Panc1 (cell line): ENCODE measurements at regions not wholly inside any gene's neighbourhood (a gene's known extent, or its start where the extent isn't known, plus 50 kb on each side); places are given as distances from the start of the nearest gene placed in this dataset.

Experiments used
- ATAC-seq: fragments of 200-7000 bp; cut with Tn5 transposase; 2 replicates; pipeline ENCODE4 v1.9.1; 2020; ENCODE audit warnings: mild to moderate bottlenecking, moderate library complexity
- BruUV-seq: library from RNA; stranded (reverse); fragments of 400-500 nt; replicated peaks from 2 replicates; lab custom pipeline; 2021; lab: Mats Ljungman, UMichigan
- CTCF ChIA-PET: fragments of 300-600 bp; sonication (Branson Sonifier 250); formaldehyde crosslinking; loops from one replicate; lab custom pipeline; 2022; ENCODE audit warnings: antibody characterized with exemption; lab: Charles Lee
- POLR2A ChIA-PET: fragments of 300-600 bp; sonication (Branson Sonifier 250); formaldehyde crosslinking; loops from one replicate; lab custom pipeline; 2022; ENCODE audit warnings: antibody characterized with exemption; lab: Charles Lee
- DNase-seq: peaks from one replicate; pipeline ENCODE4 v3.0.0-alpha.2; 2010; ENCODE audit warnings: low read depth, low spot score
- H3K27ac ChIP-seq: 2 replicates; pipeline ENCODE4 v1.5.1; 2011; ENCODE audit warnings: mild to moderate bottlenecking, low read length, inconsistent platforms
- H3K27me3 ChIP-seq: fragments of 200-500 bp; sonication (Bioruptor generic); 2 replicates; pipeline ENCODE4 v1.6.0; 2014; ENCODE audit warnings: low read length, inconsistent platforms; ENCODE audit not compliant: control insufficient read depth, insufficient read depth
- H3K36me3 ChIP-seq: fragments of 200-500 bp; sonication (Bioruptor generic); 2 replicates; pipeline ENCODE4 v1.5.1; 2014; ENCODE audit warnings: inconsistent platforms, mild to moderate bottlenecking, low read length, moderate library complexity; ENCODE audit not compliant: control insufficient read depth, insufficient read depth
- H3K4me1 ChIP-seq: 2 replicates; pipeline ENCODE4 v1.5.1; 2011; ENCODE audit warnings: inconsistent platforms, mild to moderate bottlenecking, low read length, moderate library complexity; ENCODE audit not compliant: control insufficient read depth, insufficient read depth
- H3K4me3 ChIP-seq, 2 experiments: 2 replicates each; pipeline ENCODE4 v1.5.1; 2011 to 2012; ENCODE audit warnings: low read depth in 2 of 2, low read length in 2 of 2, mild to moderate bottlenecking in 2 of 2, inconsistent platforms in 1 of 2, moderate library complexity in 1 of 2
- H3K9me3 ChIP-seq: fragments of 200-500 bp; sonication (Bioruptor generic); 2 replicates; pipeline ENCODE4 v1.5.1; 2014; ENCODE audit warnings: low read depth, mild to moderate bottlenecking, inconsistent platforms, low read length, moderate library complexity; ENCODE audit not compliant: control insufficient read depth, insufficient read depth
- POLR2AphosphoS5 ChIP-seq: IDR thresholded peaks from 2 replicates; pipeline ENCODE4 v1.6.1; 2012; ENCODE audit warnings: mild to moderate bottlenecking, low read depth, low read length, moderate library complexity
- SIN3A ChIP-seq: IDR thresholded peaks from 2 replicates; pipeline ENCODE4 v1.6.1; 2012; ENCODE audit warnings: low read depth, mild to moderate bottlenecking, low read length, moderate library complexity, borderline replicate concordance; ENCODE audit not compliant: insufficient read depth
- TCF7L2 ChIP-seq: IDR thresholded peaks from 2 replicates; pipeline ENCODE4 v1.6.1; 2011; ENCODE audit warnings: mild to moderate bottlenecking, low read depth, low read length, inconsistent platforms
- in situ Hi-C: cut with HindIII; loops from 2 replicates; pipeline ENCODE4 v1.10.0; 2016; ENCODE audit warnings: low sequenced_read_pairs, low pct_unique_long_range_greater_than_20kb
- intact Hi-C: fragments of 100-400 bp; cut with micrococcal nuclease; formaldehyde crosslinking; loops from one replicate; pipeline ENCODE4 v1.10.0; 2022; ENCODE audit not compliant: unreplicated experiment
- TF ChIP-seq, protein P1 (sequence below): fragments of 450-650 bp; IDR thresholded peaks from 2 replicates; pipeline ENCODE4 v1.5.1; 2017; ENCODE audit warnings: mild to moderate bottlenecking
- TF ChIP-seq, protein P2 (sequence below), 2 experiments: IDR thresholded peaks; 2 replicates each; pipeline ENCODE4 v1.6.1; 2011 to 2012; ENCODE audit warnings: low read depth in 2 of 2, control low read depth in 1 of 2, low read length in 1 of 2, mild to moderate bottlenecking in 1 of 2, moderate library complexity in 1 of 2; ENCODE audit not compliant: insufficient read depth in 1 of 2

DNA sequence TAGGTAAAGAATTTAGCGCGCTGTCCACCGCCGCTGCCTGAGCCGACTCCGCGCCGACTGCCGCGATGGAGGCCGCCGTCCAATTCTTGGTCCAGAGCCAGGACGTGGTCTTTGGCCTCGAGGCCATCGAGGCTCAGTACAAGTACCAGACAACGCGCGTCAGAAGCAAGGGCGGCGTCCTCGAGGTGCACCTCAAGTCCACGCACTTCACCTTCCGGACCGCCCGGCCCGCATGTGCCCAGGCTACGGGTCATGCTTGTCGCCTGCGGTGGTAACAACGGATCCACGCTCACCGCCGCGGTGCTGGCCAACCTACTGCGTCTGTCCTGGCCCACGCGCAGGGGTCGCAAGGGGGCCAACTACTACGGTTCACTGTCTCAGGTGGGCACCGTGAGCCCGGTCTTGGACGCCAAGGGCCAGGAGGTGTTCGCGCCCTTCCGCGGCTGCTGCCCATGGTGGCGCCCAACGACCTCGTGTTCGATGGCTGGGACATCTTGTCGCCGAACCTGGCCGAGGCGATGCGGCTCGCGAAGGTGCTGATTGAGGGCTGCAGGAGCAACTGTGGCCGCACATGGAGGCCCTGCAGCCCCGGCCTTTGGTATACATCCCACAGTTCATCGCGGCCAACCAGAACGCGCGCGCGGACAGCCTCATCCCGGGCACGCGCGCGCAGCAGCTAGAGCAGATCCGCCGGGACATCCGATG lies 128.0 kb downstream of the ANAPC4 start:
- Histone ChIP-seq H3K36me3 (no peaks in the 10 kb centered on the region), H3K27me3 (no peaks in the 10 kb centered on the region), H3K4me1 (no peaks in the 10 kb centered on the region), H3K27ac (no peak overlapping the region), H3K4me3 (no peak overlapping the region), H3K9me3 (no peaks in the 10 kb centered on the region)
- ATAC-seq (no peak), DNase-seq (no peak)
- in situ Hi-C loops (no loop called here), intact Hi-C loops (no loop called here)
- TF ChIP-seq, protein P1, sequence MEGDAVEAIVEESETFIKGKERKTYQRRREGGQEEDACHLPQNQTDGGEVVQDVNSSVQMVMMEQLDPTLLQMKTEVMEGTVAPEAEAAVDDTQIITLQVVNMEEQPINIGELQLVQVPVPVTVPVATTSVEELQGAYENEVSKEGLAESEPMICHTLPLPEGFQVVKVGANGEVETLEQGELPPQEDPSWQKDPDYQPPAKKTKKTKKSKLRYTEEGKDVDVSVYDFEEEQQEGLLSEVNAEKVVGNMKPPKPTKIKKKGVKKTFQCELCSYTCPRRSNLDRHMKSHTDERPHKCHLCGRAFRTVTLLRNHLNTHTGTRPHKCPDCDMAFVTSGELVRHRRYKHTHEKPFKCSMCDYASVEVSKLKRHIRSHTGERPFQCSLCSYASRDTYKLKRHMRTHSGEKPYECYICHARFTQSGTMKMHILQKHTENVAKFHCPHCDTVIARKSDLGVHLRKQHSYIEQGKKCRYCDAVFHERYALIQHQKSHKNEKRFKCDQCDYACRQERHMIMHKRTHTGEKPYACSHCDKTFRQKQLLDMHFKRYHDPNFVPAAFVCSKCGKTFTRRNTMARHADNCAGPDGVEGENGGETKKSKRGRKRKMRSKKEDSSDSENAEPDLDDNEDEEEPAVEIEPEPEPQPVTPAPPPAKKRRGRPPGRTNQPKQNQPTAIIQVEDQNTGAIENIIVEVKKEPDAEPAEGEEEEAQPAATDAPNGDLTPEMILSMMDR = no peak
- TF ChIP-seq SIN3A (no peak), POLR2AphosphoS5 (no peak), TCF7L2 (no peak)
- TF ChIP-seq, protein P2, sequence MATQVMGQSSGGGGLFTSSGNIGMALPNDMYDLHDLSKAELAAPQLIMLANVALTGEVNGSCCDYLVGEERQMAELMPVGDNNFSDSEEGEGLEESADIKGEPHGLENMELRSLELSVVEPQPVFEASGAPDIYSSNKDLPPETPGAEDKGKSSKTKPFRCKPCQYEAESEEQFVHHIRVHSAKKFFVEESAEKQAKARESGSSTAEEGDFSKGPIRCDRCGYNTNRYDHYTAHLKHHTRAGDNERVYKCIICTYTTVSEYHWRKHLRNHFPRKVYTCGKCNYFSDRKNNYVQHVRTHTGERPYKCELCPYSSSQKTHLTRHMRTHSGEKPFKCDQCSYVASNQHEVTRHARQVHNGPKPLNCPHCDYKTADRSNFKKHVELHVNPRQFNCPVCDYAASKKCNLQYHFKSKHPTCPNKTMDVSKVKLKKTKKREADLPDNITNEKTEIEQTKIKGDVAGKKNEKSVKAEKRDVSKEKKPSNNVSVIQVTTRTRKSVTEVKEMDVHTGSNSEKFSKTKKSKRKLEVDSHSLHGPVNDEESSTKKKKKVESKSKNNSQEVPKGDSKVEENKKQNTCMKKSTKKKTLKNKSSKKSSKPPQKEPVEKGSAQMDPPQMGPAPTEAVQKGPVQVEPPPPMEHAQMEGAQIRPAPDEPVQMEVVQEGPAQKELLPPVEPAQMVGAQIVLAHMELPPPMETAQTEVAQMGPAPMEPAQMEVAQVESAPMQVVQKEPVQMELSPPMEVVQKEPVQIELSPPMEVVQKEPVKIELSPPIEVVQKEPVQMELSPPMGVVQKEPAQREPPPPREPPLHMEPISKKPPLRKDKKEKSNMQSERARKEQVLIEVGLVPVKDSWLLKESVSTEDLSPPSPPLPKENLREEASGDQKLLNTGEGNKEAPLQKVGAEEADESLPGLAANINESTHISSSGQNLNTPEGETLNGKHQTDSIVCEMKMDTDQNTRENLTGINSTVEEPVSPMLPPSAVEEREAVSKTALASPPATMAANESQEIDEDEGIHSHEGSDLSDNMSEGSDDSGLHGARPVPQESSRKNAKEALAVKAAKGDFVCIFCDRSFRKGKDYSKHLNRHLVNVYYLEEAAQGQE (IDR thresholded peaks at IDR 0.05; ENCODE audit: insufficient read depth in 1 of 2, low read depth in 2 of 2, low read length in 1 of 2) = no peak
- no TSS peak for BruUV-seq
- POLR2A ChIA-PET = no interaction called here
- CTCF ChIA-PET = no interaction called here

DNA sequence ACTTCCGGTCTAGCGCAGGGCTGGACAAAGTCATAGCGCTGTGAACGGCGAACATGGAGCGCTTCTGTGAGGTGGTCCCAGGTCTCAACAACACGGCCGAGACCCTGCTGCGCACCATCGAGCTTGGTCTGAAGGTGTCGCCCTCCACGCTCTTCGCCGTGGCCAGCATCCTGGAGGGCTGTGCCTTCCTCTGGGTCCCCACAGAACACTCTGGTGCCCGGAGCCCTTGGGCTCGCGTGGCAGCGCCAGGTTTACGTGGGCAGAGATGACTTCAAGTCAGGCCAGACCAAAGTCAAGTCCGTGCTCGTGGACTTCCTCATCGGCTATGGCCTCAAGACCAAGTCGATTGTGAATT lies 128.6 kb downstream of the ANAPC4 start:
- H3K9me3 ChIP-seq = no peaks in the 10 kb centered on the region
- TF ChIP-seq TCF7L2 = no peak
- no peak for TF ChIP-seq SIN3A
- no peak overlapping the region for H3K4me3 ChIP-seq
- no peaks in the 10 kb centered on the region for H3K27me3 ChIP-seq
- in situ Hi-C loops = no loop called here
- POLR2A ChIA-PET = no interaction called here
- BruUV-seq = no TSS peak
- H3K27ac ChIP-seq = no peak overlapping the region
- H3K36me3 ChIP-seq = no peaks in the 10 kb centered on the region
- CTCF ChIA-PET = no interaction called here
- intact Hi-C loops = no loop called here
- no peak for ATAC-seq
- no peak for DNase-seq
- no peaks in the 10 kb centered on the region for H3K4me1 ChIP-seq

DNA sequence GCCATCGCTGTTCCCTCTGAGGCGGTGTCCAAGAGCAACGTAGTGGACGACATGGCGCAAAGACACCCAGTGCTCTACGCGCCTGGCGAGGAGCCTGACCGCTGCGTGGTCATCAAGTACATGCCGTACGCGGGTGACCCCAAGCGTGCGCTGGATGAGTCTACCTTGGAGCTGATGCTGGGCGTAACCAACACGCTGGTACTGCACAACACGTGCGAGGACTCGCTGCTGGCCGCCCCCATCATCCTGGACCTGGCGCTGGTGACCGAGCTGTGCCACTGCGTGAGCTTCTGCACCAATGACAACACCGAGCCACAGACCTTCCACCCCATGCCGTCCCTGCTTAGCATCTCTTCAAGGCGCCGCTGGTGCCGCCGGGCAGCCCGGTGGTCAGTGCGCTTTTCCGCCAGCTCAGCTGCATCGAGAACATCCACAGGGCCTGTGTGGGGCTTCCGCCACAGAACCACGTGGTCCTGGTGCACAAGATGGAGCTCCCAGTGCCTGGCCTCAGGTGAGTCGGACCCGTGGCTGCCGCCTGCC lies 129.0 kb downstream of the ANAPC4 start:
- H3K9me3 ChIP-seq = no peaks in the 10 kb centered on the region
- intact Hi-C loops (no loop called here), in situ Hi-C loops (no loop called here)
- H3K27ac ChIP-seq = no peak overlapping the region
- POLR2A ChIA-PET = no interaction called here
- no peak overlapping the region for H3K4me3 ChIP-seq
- CTCF ChIA-PET = no interaction called here
- TF ChIP-seq SIN3A (no peak), TCF7L2 (no peak), POLR2AphosphoS5 (no peak)
- TF ChIP-seq, protein P1 = no peak
- TF ChIP-seq, protein P2 (IDR thresholded peaks at IDR 0.05; ENCODE audit: insufficient read depth in 1 of 2, low read depth in 2 of 2, low read length in 1 of 2) = no peak
- ATAC-seq (no peak), DNase-seq (no peak)
- BruUV-seq = no TSS peak
- no peaks in the 10 kb centered on the region for H3K36me3 ChIP-seq
- H3K27me3 ChIP-seq = no peaks in the 10 kb centered on the region
- no peaks in the 10 kb centered on the region for H3K4me1 ChIP-seq
